ENCODE measurements at regions not wholly inside any gene's neighbourhood (a gene's known extent, or its start where the extent isn't known, plus 50 kb on each side); places are given as distances from the start of the nearest gene placed in this dataset.

GRCh38 chr18:56235071-56235470, 403.3 kb downstream of the TXNL1 start:
- no peaks in the 10 kb centered on the region for H3K27me3 ChIP-seq (ENCODE audit: control insufficient read depth in 2 of 2, insufficient read depth in 1 of 2, low read length in 1 of 2)
- 28% methylated on average over 6 of the region's 6 CpGs for WGBS
- DNase-seq (ENCODE audit: low read depth in 6 of 9, low spot score in 9 of 9), result peak in 3 of 9 donors; percentile 11 to 41 (median 16)
- H3K27ac ChIP-seq (ENCODE audit: low read depth in 1 of 2, low read length in 1 of 2), result peak overlapping the region in 1 of 2 donors; percentile 85
- no peaks in the 10 kb centered on the region for H3K9me3 ChIP-seq (ENCODE audit: control insufficient read depth in 2 of 2, insufficient read depth in 1 of 2, low read length in 1 of 2)
- no peaks in the 10 kb centered on the region for H3K36me3 ChIP-seq (ENCODE audit: control insufficient read depth in 2 of 2, insufficient read depth in 2 of 2, low read length in 1 of 2)
- peaks cover 15 to 28% of the 10 kb centered on the region in 2 donors for H3K4me1 ChIP-seq (ENCODE audit: control insufficient read depth in 2 of 2, insufficient read depth in 2 of 2, low read length in 2 of 2)
- no peak overlapping the region for H3K4me3 ChIP-seq (ENCODE audit: low read length in 2 of 2)

GRCh38 chr18:56233595-56233994, 404.8 kb downstream of the TXNL1 start:
- no peak overlapping the region for H3K27ac ChIP-seq (ENCODE audit: low read depth in 1 of 2, low read length in 1 of 2)
- H3K27me3 ChIP-seq (ENCODE audit: control insufficient read depth in 2 of 2, insufficient read depth in 1 of 2, low read length in 1 of 2), result no peaks in the 10 kb centered on the region
- no peaks in the 10 kb centered on the region for H3K36me3 ChIP-seq (ENCODE audit: control insufficient read depth in 2 of 2, insufficient read depth in 2 of 2, low read length in 1 of 2)
- H3K4me3 ChIP-seq (ENCODE audit: low read length in 2 of 2), result no peak overlapping the region
- H3K9me3 ChIP-seq (ENCODE audit: control insufficient read depth in 2 of 2, insufficient read depth in 1 of 2, low read length in 1 of 2), result no peaks in the 10 kb centered on the region
- no peak for DNase-seq (ENCODE audit: low read depth in 6 of 9, low spot score in 9 of 9)
- WGBS, result 93% methylated on average over 2 of the region's 2 CpGs
- peaks cover 15 to 28% of the 10 kb centered on the region in 2 donors for H3K4me1 ChIP-seq (ENCODE audit: control insufficient read depth in 2 of 2, insufficient read depth in 2 of 2, low read length in 2 of 2)

GRCh38 chr18:56226025-56226424, 412.4 kb downstream of the TXNL1 start:
- DNase-seq (ENCODE audit: low read depth in 6 of 9, low spot score in 9 of 9), result no peak
- no peak overlapping the region for H3K4me3 ChIP-seq (ENCODE audit: low read length in 2 of 2)
- whole genome bisulfite sequencing, result 98% methylated on average over 5 of the region's 5 CpGs

GRCh38 chr18:56224669-56225561, 413.5 kb downstream of the TXNL1 start:
- Histone ChIP-seq H3K27me3 (ENCODE audit: control insufficient read depth in 2 of 2, insufficient read depth in 1 of 2, low read length in 1 of 2) (no peaks in the 10 kb centered on the region), H3K9me3 (ENCODE audit: control insufficient read depth in 2 of 2, insufficient read depth in 1 of 2, low read length in 1 of 2) (no peaks in the 10 kb centered on the region), H3K4me3 (ENCODE audit: low read length in 2 of 2) (no peak overlapping the region), H3K27ac (ENCODE audit: low read depth in 1 of 2, low read length in 1 of 2) (no peak overlapping the region), H3K36me3 (ENCODE audit: control insufficient read depth in 2 of 2, insufficient read depth in 2 of 2, low read length in 1 of 2) (no peaks in the 10 kb centered on the region), H3K4me1 (ENCODE audit: control insufficient read depth in 2 of 2, insufficient read depth in 2 of 2, low read length in 2 of 2) (peaks cover 0 to 4% of the 10 kb centered on the region in 2 donors)
- DNase-seq (ENCODE audit: low read depth in 6 of 9, low spot score in 9 of 9), result no peak
- WGBS, result 93% methylated on average over 8 of the region's 8 CpGs

More at GRCh38 chr18:56226025-56226424, 412.4 kb downstream of the TXNL1 start:
- no peaks in the 10 kb centered on the region for H3K9me3 ChIP-seq (ENCODE audit: control insufficient read depth in 2 of 2, insufficient read depth in 1 of 2, low read length in 1 of 2)
- no peaks in the 10 kb centered on the region for H3K36me3 ChIP-seq (ENCODE audit: control insufficient read depth in 2 of 2, insufficient read depth in 2 of 2, low read length in 1 of 2)
- no peaks in the 10 kb centered on the region for H3K27me3 ChIP-seq (ENCODE audit: control insufficient read depth in 2 of 2, insufficient read depth in 1 of 2, low read length in 1 of 2)
- H3K27ac ChIP-seq (ENCODE audit: low read depth in 1 of 2, low read length in 1 of 2), result no peak overlapping the region
- peaks cover 0 to 4% of the 10 kb centered on the region in 2 donors for H3K4me1 ChIP-seq (ENCODE audit: control insufficient read depth in 2 of 2, insufficient read depth in 2 of 2, low read length in 2 of 2)

- WGBS, result 84% methylated on average over 5 of the region's 5 CpGs
- no peak for DNase-seq (ENCODE audit: low read depth in 6 of 9, low spot score in 9 of 9)
- peaks cover 0 to 4% of the 10 kb centered on the region in 2 donors for H3K4me1 ChIP-seq (ENCODE audit: control insufficient read depth in 2 of 2, insufficient read depth in 2 of 2, low read length in 2 of 2)
- H3K27ac ChIP-seq (ENCODE audit: low read depth in 1 of 2, low read length in 1 of 2), result no peak overlapping the region
- H3K9me3 ChIP-seq (ENCODE audit: control insufficient read depth in 2 of 2, insufficient read depth in 1 of 2, low read length in 1 of 2), result no peaks in the 10 kb centered on the region
- no peaks in the 10 kb centered on the region for H3K36me3 ChIP-seq (ENCODE audit: control insufficient read depth in 2 of 2, insufficient read depth in 2 of 2, low read length in 1 of 2)
- H3K4me3 ChIP-seq (ENCODE audit: low read length in 2 of 2), result no peak overlapping the region
- H3K27me3 ChIP-seq (ENCODE audit: control insufficient read depth in 2 of 2, insufficient read depth in 1 of 2, low read length in 1 of 2), result no peaks in the 10 kb centered on the region
Measured at GRCh38 chr18:56221195-56222065, 417.0 kb downstream of the TXNL1 start.

GRCh38 chr18:56217406-56217805, 421.0 kb downstream of the TXNL1 start:
- H3K36me3 ChIP-seq (ENCODE audit: control insufficient read depth in 2 of 2, insufficient read depth in 2 of 2, low read length in 1 of 2), result no peaks in the 10 kb centered on the region
- DNase-seq (ENCODE audit: low read depth in 6 of 9, low spot score in 9 of 9), result no peak
- 97% methylated on average over 1 of the region's 1 CpG for WGBS
- H3K4me3 ChIP-seq (ENCODE audit: low read length in 2 of 2), result no peak overlapping the region
- H3K27me3 ChIP-seq (ENCODE audit: control insufficient read depth in 2 of 2, insufficient read depth in 1 of 2, low read length in 1 of 2), result no peaks in the 10 kb centered on the region
- H3K9me3 ChIP-seq (ENCODE audit: control insufficient read depth in 2 of 2, insufficient read depth in 1 of 2, low read length in 1 of 2), result no peaks in the 10 kb centered on the region
- no peaks in the 10 kb centered on the region for H3K4me1 ChIP-seq (ENCODE audit: control insufficient read depth in 2 of 2, insufficient read depth in 2 of 2, low read length in 2 of 2)
- no peak overlapping the region for H3K27ac ChIP-seq (ENCODE audit: low read depth in 1 of 2, low read length in 1 of 2)

GRCh38 chr18:56214706-56215105, 423.7 kb downstream of the TXNL1 start:
- 60% methylated on average over 1 of the region's 1 CpG for WGBS

GRCh38 chr18:56210520-56210919, 427.9 kb downstream of the TXNL1 start:
- WGBS, result 80% methylated on average over 3 of the region's 3 CpGs
- Histone ChIP-seq H3K9me3 (ENCODE audit: control insufficient read depth in 2 of 2, insufficient read depth in 1 of 2, low read length in 1 of 2) (no peaks in the 10 kb centered on the region), H3K27ac (ENCODE audit: low read depth in 1 of 2, low read length in 1 of 2) (no peak overlapping the region), H3K27me3 (ENCODE audit: control insufficient read depth in 2 of 2, insufficient read depth in 1 of 2, low read length in 1 of 2) (no peaks in the 10 kb centered on the region), H3K4me1 (ENCODE audit: control insufficient read depth in 2 of 2, insufficient read depth in 2 of 2, low read length in 2 of 2) (no peaks in the 10 kb centered on the region), H3K36me3 (ENCODE audit: control insufficient read depth in 2 of 2, insufficient read depth in 2 of 2, low read length in 1 of 2) (no peaks in the 10 kb centered on the region), H3K4me3 (ENCODE audit: low read length in 2 of 2) (no peak overlapping the region)
- DNase-seq (ENCODE audit: low read depth in 6 of 9, low spot score in 9 of 9), result no peak

More at GRCh38 chr18:56214706-56215105, 423.7 kb downstream of the TXNL1 start:
- Histone ChIP-seq H3K27me3 (ENCODE audit: control insufficient read depth in 2 of 2, insufficient read depth in 1 of 2, low read length in 1 of 2) (no peaks in the 10 kb centered on the region), H3K9me3 (ENCODE audit: control insufficient read depth in 2 of 2, insufficient read depth in 1 of 2, low read length in 1 of 2) (no peaks in the 10 kb centered on the region), H3K4me3 (ENCODE audit: low read length in 2 of 2) (no peak overlapping the region), H3K4me1 (ENCODE audit: control insufficient read depth in 2 of 2, insufficient read depth in 2 of 2, low read length in 2 of 2) (no peaks in the 10 kb centered on the region), H3K27ac (ENCODE audit: low read depth in 1 of 2, low read length in 1 of 2) (no peak overlapping the region), H3K36me3 (ENCODE audit: control insufficient read depth in 2 of 2, insufficient read depth in 2 of 2, low read length in 1 of 2) (no peaks in the 10 kb centered on the region)
- DNase-seq (ENCODE audit: low read depth in 6 of 9, low spot score in 9 of 9), result no peak

GRCh38 chr18:56207989-56208388, 430.4 kb downstream of the TXNL1 start:
- no peaks in the 10 kb centered on the region for H3K27me3 ChIP-seq (ENCODE audit: control insufficient read depth in 2 of 2, insufficient read depth in 1 of 2, low read length in 1 of 2)
- no peaks in the 10 kb centered on the region for H3K9me3 ChIP-seq (ENCODE audit: control insufficient read depth in 2 of 2, insufficient read depth in 1 of 2, low read length in 1 of 2)
- whole genome bisulfite sequencing, result 98% methylated on average over 6 of the region's 6 CpGs
- DNase-seq (ENCODE audit: low read depth in 6 of 9, low spot score in 9 of 9), result no peak
- H3K27ac ChIP-seq (ENCODE audit: low read depth in 1 of 2, low read length in 1 of 2), result no peak overlapping the region
- H3K4me3 ChIP-seq (ENCODE audit: low read length in 2 of 2), result no peak overlapping the region
- H3K4me1 ChIP-seq (ENCODE audit: control insufficient read depth in 2 of 2, insufficient read depth in 2 of 2, low read length in 2 of 2), result no peaks in the 10 kb centered on the region
- H3K36me3 ChIP-seq (ENCODE audit: control insufficient read depth in 2 of 2, insufficient read depth in 2 of 2, low read length in 1 of 2), result no peaks in the 10 kb centered on the region
